Astrocyte of the hippocampus (primary cell): ENCODE measurements at regions not wholly inside any gene's neighbourhood (a gene's known extent, or its start where the extent isn't known, plus 50 kb on each side); places are given as distances from the start of the nearest gene placed in this dataset.
"Not testable (repeated sequence)": the region's sequence is repeated elsewhere in the genome, so short reads cannot be mapped to it uniquely, and the experiment has no call there.

ENCODE experiments used
- DNase-seq: peaks from one replicate; pipeline ENCODE4 v3.0.0; 2011; ENCODE audit warnings: low read depth, low spot score

GRCh38 chr3:104360038-104360437 lies 1006.7 kb upstream of the ALCAM start:
- peak; percentile 29 for DNase-seq

- not testable (repeated sequence) for DNase-seq
Observed at GRCh38 chr3:104361748-104362147, 1005.0 kb upstream of the ALCAM start.

DNA sequence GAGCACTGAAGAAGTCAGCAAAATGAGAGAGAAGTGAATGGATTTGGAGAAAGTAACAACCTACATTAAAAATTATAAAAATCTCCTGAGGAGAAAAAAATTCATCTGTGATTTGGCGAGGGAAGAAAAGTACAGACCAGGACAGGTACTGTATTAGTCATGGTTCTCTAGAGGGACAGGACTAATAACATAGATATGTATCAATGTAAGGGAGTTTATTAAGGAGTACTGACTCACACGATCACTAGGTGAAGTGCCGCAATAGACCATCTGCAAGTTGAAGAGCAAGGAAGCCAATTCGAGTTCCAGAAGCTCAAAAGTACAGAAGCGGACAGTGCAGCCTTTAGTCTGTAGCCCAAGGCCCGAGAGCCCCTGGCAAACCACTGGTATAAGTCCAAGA lies 1004.4 kb upstream of the ALCAM start:
- DNase-seq, result no peak

GRCh38 chr3:104367000-104367399 lies 999.7 kb upstream of the ALCAM start:
- DNase-seq, result no peak

DNA sequence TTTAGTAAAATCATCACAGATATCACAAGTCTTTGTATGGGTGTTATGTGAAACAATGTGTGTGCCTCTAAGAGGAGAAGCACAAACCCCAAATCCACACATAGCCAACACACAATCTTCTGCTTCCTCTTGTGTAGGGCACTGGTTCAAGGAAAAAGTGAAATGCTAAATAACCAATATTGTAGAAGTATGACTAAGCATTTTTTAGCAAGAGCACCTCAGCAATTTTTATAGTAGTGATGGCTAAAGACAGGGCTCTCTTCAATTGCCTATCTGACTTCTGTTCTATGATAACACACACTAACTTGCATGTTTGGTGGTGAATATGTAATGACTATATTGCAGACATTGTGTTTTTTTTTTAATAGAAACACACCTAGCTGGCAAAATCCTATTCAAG lies 997.9 kb upstream of the ALCAM start:
- DNase-seq, result no peak

DNA sequence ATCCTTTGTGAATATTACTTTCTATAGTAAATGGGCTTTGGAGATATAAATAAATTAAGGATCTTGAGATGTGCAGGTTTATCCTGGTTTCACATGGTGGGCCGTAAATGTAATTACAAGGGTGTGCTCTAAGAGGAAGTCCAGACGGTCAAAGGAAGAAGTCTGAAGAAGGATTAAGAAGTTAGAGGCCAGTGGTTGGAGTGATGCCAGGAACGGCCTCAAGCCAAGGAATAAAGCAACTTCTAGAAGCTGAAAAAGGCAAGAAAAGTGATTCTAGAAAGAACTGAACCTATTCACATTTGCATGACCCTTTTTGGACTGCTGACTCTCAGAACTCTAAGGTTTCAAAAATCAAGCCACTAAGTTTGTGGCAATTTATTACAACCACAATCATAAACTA lies 981.3 kb upstream of the ALCAM start:
- no peak for DNase-seq

DNA sequence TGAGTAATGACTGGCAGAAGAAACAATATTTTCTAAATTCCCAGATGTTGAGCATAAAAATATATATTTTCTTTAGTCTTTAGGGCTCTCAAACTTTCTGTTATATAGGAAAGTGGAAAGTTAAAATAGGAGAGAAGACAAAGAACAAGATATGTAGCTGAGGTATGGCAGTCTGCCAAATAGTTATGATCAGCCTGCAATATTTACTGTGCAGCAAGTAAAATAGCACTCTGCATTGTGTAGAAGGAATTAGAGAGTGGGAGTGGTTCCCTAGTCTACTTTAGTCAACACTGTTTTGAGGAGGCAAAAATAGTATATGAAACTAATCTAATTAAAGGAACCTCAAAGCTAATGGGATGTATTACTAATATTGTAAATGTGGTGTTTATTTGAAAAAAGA lies 978.1 kb upstream of the ALCAM start:
- DNase-seq, result no peak

- DNase-seq, result no peak
Observed at GRCh38 chr3:104392327-104392726, 974.4 kb upstream of the ALCAM start.

DNA sequence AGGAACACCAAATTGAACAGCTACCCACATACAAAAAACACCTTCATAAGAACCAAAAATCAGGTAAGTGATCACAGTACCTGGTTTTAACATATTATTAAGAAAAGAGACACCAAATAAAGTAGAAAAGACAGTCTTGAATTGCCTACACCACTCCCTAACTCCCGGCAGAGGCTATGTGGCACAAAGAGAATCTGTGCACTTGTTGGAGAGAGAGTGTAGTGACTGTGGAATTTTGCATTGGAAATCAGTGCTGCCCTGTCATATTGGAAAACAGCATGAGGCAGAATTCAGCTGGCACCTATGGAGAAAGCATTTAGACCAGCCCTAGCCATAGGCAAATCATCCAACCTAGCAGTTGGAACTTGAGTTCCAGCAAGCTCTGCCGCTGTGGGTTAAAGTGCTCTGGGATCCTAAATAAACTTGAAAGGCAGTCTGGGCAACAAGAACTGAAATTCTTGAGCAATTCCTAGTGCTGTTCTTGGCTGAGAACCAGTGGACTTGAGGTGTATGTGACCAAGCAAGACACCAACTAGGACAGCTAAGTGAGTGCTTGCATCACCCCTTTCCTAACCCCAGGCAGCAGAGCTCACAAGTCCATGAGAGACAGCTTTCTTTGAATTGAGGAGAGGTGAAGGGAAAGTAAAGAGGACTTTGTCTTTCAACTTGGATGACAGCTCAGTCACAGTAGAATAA lies 969.6 kb upstream of the ALCAM start:
- DNase-seq, result peak; percentile 39

GRCh38 chr3:104397713-104398112 lies 969.0 kb upstream of the ALCAM start:
- DNase-seq, result no peak

DNA sequence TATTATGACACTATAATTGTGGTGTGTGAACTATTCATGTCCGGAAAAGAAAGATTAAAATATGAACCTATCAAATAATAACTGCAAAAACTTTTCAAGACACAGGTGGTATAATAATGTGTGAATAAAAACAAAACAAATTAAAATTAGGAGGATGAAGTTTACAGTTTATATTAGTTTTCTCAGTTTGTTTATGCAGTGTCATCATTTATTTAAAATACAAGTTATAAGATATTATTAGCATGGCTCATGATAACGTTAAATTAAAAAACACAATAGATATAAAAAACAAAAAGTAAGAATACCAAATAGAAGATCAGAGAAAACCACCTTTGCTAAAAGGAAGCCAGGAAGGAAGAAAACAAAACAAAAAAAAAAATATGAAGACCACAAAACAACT lies 963.8 kb upstream of the ALCAM start:
- DNase-seq, result no peak

- no peak for DNase-seq
Observed at GRCh38 chr3:104411757-104412156, 955.0 kb upstream of the ALCAM start.

DNA sequence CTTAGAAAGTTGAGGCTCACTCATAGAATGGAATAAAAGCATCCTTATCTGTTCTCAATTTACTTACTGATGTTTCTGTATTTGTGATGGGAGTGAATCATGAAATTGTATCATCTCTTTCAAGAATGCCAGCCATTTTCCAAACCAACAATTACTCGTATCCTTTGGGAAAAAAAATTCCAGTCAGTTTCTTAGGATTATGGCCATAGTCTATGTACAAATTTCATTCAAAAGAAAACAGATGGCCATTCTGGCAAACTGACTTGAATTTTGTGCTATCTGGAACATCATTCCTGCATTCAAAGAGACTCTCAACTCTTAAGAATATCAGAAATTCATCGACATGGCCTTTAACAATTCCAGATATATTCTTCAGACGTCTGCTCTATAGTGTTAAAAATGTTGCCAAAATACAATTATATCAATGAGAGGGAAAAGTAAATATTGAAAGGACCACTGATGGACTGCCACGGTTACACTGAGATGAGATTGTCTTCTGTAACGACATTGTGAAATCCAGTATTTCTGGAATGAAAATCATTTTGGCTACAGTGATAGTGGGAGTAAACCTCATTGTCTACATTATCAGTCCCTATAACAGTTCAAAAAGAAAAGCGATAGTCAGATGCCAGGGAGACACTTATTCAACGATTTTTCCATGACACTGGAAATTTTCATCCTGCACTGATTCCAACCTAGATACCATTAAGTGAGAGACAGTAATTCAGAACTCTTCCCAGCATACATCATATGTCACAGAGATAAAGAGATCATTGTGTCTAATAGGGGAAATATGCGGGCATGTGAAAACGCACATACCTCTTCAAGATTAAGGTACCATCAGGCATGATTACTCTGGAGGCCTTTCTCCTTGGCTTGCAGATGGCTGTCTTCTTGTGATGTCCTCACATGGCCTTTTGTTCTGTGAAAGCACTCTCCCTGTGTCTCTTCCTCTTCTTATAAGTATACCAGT lies 953.8 kb upstream of the ALCAM start:
- DNase-seq, result no peak

DNA sequence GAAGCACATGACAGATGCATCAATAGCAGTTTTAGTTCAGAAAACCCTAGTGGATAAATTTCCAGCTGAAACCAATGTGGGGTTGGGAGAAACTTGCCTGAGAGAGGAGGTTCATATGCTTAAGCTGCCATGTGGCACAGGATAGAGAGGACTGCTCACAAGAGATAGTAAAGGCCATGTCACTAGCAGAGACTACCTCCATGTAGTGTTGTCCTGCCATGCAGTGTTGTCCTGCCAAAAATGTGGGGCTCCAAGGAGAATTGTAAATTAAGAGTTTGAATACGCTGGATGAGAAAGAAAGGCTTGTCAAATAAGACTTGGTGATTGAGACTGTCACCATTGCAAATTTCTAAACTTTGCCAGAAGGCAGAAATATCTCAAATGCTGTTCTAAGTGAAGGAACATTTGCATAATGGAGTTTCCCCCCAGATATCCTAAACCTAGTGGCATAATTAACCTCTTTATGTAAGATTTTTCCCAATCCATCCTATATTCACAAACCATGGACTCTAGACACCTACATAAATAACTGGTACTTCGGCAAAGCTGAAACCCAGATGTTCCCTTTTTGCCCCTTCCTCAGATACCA lies 938.3 kb upstream of the ALCAM start:
- DNase-seq, result no peak

DNA sequence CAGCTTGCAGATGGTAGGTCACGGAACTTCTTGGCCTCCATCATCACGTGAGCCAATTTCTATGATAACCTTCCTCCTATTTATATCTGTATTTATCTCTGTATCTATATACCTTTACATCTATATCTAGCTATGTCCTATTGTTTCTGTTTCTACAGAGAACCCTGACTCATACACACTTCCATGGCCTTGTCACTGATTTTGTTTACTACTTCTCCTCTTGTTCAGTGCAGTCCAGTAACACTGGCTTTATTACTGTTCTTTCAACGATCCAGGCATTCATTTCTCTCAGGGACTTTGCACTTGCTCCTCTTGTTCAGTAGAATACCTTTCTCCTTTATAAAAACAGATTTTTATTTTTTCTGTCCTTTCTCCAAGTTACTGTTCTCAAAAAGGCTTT lies 937.0 kb upstream of the ALCAM start:
- no peak for DNase-seq

DNA sequence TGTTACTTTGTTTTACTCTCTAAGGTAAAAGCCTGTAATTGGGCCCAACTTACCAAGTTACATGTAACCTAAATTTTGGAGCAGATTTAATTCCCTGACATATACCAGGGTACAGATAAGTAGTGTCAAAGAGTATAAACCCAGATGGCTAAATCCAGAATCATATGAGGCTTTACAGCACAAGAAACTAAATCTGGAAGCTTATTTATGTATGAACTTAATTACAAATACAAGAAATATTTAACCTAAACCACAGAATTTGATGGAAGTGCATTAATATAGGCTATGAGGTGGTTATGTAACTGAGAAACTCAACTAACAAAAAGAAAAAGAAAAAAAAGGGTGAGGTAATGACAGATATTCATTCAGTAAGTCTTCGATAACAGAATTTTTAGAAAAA lies 930.2 kb upstream of the ALCAM start:
- no peak for DNase-seq

- peak; percentile 48 for DNase-seq
Observed at GRCh38 chr3:104437131-104437750, 929.5 kb upstream of the ALCAM start.

- DNase-seq, result peak; percentile 75
Observed at GRCh38 chr3:104437891-104438290, 928.8 kb upstream of the ALCAM start.

DNA sequence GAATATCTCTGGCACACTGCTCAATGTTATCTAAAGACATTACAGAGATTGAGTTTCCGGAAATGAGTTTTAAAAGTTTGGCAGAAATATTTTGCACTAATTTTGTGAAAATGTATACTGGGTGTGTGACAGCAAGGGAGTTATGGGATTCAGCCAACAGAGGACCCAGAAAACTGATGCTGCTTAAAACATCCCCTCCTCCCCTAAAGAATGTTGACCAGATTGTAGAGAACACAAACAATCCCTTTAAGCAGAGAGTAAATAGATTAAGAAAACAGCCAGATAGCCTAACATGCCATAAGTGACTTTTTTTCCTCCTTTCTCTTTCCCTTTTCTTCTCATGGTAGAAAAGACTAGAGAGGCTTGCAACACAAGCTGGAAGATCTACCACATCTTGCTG lies 928.0 kb upstream of the ALCAM start:
- DNase-seq, result no peak

GRCh38 chr3:104445252-104445919 lies 921.3 kb upstream of the ALCAM start:
- DNase-seq, result not testable (repeated sequence)

DNA sequence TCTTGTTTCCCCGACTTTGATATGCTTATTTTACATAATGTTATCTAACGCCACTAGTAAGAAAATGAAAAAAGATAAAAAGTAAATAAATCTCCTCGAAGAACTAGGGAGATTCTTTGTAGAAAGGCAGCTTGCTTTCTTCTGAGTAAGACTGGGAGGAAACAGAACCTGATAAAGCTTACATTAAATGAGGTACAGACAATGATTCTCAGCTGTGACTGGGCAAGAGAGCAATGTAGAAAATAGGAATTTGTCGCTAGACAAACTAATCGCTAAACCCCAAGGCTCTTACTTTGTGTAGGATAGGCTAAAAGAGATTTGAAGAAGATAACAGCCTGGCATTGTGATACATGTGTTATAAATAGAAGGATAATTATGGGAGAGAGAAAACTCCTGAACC lies 919.0 kb upstream of the ALCAM start:
- DNase-seq, result no peak

DNA sequence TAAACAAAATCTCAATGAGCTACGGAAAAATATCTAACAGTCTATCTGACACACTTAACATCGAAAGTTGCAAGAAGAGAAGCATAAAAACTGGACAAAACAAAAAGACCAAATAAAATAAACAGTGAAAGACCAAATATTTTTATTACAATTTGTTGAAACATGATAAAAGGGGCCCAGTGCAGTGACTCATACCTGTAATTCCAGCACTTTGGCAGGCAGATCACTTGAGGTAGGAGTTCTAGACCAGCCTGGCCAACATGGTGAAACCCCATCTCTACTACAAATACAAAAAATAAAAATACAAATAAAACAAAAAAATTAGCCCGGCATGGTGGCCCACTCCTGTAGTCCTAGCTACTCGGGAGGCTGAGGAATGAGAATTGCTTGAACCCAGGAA lies 914.0 kb upstream of the ALCAM start:
- DNase-seq, result no peak
